Fibroblast of mammary gland (primary cell): ENCODE measurements at regions not wholly inside any gene's neighbourhood (a gene's known extent, or its start where the extent isn't known, plus 50 kb on each side); places are given as distances from the start of the nearest gene placed in this dataset.

Experiments used
- DNase-seq: peaks from one replicate; pipeline ENCODE4 v3.0.0-alpha.2; 2010; ENCODE audit warnings: low read depth
- H3K4me3 ChIP-seq: 2 replicates; pipeline ENCODE4 v1.5.1; 2011; ENCODE audit warnings: low read depth, mild to moderate bottlenecking, low read length, moderate library complexity; ENCODE audit not compliant: control insufficient read depth
- CTCF ChIP-seq: conservative IDR thresholded peaks from 2 replicates; pipeline ENCODE4 v1.5.1; 2011; ENCODE audit warnings: low read depth, low read length, inconsistent platforms; ENCODE audit not compliant: control insufficient read depth, insufficient read depth

- no peak for DNase-seq
- TF ChIP-seq CTCF, result no peak
- H3K4me3 ChIP-seq, result no peak overlapping the region
Observed at GRCh38 chr7:32299133-32299702, 191.0 kb downstream of the LSM5 start.

DNA sequence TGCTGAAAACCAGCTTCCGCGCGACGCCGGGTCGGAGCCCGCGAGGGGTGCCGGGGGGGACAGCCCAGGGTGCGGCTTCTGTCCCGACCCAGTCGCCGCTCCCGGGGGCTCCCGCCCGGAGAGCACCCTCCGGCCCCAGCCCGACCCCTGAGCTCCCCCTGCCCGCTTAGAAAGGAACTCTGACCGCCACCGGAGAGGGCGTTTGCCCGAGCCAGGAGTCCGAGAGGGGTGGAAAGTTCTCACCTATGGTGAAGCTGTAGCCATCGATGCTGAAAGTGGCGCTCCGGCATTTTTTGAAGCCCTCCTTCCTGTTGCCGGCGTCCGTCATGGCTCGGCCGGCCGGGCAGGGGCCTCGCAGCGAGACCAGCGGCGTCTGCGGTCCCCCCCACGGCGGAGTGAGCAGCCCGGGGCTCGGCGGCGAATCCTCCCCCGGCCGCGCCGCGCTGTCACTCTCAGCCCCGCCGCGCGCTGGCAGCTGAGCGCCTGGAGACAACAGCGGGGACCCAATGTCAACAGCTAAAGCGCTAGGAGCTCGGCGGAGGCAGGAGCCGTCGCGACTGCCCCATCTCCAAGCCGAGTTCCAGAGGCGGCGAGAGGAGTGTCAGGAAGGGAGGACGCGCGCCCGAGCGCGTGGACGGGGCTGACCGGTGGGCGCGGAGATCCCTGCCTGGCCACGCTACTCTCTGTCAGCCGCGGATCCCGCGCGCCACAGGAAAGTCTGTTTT lies 191.6 kb downstream of the LSM5 start:
- H3K4me3 ChIP-seq, result no peak overlapping the region
- no peak for TF ChIP-seq CTCF
- DNase-seq, result no peak

- TF ChIP-seq CTCF, result no peak
- no peak overlapping the region for H3K4me3 ChIP-seq
- no peak for DNase-seq
Observed at GRCh38 chr7:32293833-32294232, 196.3 kb downstream of the LSM5 start.

- no peak for TF ChIP-seq CTCF
- no peak for DNase-seq
- H3K4me3 ChIP-seq, result no peak overlapping the region
Observed at GRCh38 chr7:32289651-32290414, 200.3 kb downstream of the LSM5 start.

GRCh38 chr7:32285698-32286097 lies 204.5 kb downstream of the LSM5 start:
- no peak for DNase-seq
- no peak for TF ChIP-seq CTCF
- H3K4me3 ChIP-seq, result no peak overlapping the region

DNA sequence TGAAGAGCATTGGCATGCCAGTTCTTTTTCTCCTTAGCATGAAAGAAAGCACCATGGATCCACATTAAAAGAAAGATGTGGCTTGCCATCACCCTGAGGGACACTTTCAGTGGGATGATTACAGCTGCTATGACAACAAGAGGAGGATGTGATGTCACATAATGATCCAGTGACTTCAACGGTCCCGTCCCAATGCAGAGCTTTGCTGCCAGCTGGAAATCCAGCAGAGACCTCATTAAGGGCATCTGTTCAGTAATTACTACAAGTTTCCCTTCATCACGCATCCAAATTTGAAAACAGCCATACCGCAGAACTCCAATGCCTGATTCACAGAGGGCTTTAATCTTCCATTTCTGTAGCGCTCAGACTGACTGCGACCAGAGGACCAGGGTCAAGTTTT lies 206.6 kb downstream of the LSM5 start:
- no peak for DNase-seq
- no peak overlapping the region for H3K4me3 ChIP-seq
- TF ChIP-seq CTCF, result no peak
